ENCODE measurements at regions not wholly inside any gene's neighbourhood (a gene's known extent, or its start where the extent isn't known, plus 50 kb on each side); places are given as distances from the start of the nearest gene placed in this dataset.
"Not testable (repeated sequence)": the region's sequence is repeated elsewhere in the genome, so short reads cannot be mapped to it uniquely, and the experiment has no call there.

GRCh38 chr13:50744116-50744660 lies 99.3 kb downstream of the DLEU7 start:
- Histone ChIP-seq H3K27me3 (ENCODE audit: control insufficient read depth, insufficient read depth, low read length) (no peaks in the 10 kb centered on the region), H3K36me3 (ENCODE audit: control insufficient read depth, insufficient read depth, low read length) (no peaks in the 10 kb centered on the region), H3K4me3 (ENCODE audit: low read depth, low read length) (no peak overlapping the region)
- FAIRE-seq, result no peak
- no peak for TF ChIP-seq CTCF (IDR thresholded peaks at IDR 0.05; ENCODE audit: insufficient read depth, low read length, severe bottlenecking)
- DNase-seq (ENCODE audit: low read depth), result no peak

- no peak for TF ChIP-seq CTCF (IDR thresholded peaks at IDR 0.05; ENCODE audit: insufficient read depth, low read length, severe bottlenecking)
- Histone ChIP-seq H3K36me3 (ENCODE audit: control insufficient read depth, insufficient read depth, low read length) (no peaks in the 10 kb centered on the region), H3K4me3 (ENCODE audit: low read depth, low read length) (no peak overlapping the region), H3K27me3 (ENCODE audit: control insufficient read depth, insufficient read depth, low read length) (no peaks in the 10 kb centered on the region)
- no peak for DNase-seq (ENCODE audit: low read depth)
- no peak for FAIRE-seq
Observed at GRCh38 chr13:50745542-50746115, 97.9 kb downstream of the DLEU7 start.

- Histone ChIP-seq H3K36me3 (ENCODE audit: control insufficient read depth, insufficient read depth, low read length) (no peaks in the 10 kb centered on the region), H3K27me3 (ENCODE audit: control insufficient read depth, insufficient read depth, low read length) (no peaks in the 10 kb centered on the region), H3K4me3 (ENCODE audit: low read depth, low read length) (no peak overlapping the region)
- FAIRE-seq (no peak), DNase-seq (ENCODE audit: low read depth) (no peak)
- no peak for TF ChIP-seq CTCF (IDR thresholded peaks at IDR 0.05; ENCODE audit: insufficient read depth, low read length, severe bottlenecking)
Observed at GRCh38 chr13:50747737-50748350, 95.6 kb downstream of the DLEU7 start.

GRCh38 chr13:50753221-50753620 lies 90.3 kb downstream of the DLEU7 start:
- not testable (repeated sequence) for FAIRE-seq; DNase-seq (ENCODE audit: low read depth); H3K4me3 ChIP-seq (ENCODE audit: low read depth, low read length); H3K27me3 ChIP-seq (ENCODE audit: control insufficient read depth, insufficient read depth, low read length); H3K36me3 ChIP-seq (ENCODE audit: control insufficient read depth, insufficient read depth, low read length)

GRCh38 chr13:50755862-50756685 lies 87.4 kb downstream of the DLEU7 start:
- H3K4me3 ChIP-seq (ENCODE audit: low read depth, low read length); H3K27me3 ChIP-seq (ENCODE audit: control insufficient read depth, insufficient read depth, low read length); H3K36me3 ChIP-seq (ENCODE audit: control insufficient read depth, insufficient read depth, low read length): not testable (repeated sequence)
- DNase-seq (ENCODE audit: low read depth) (peak; percentile 96), FAIRE-seq (peak; percentile 55)

GRCh38 chr13:50757008-50757407 lies 86.5 kb downstream of the DLEU7 start:
- peak; percentile 36 for FAIRE-seq
- no peak overlapping the region for H3K4me3 ChIP-seq (ENCODE audit: low read depth, low read length)
- no peaks in the 10 kb centered on the region for H3K36me3 ChIP-seq (ENCODE audit: control insufficient read depth, insufficient read depth, low read length)
- H3K27me3 ChIP-seq (ENCODE audit: control insufficient read depth, insufficient read depth, low read length), result no peaks in the 10 kb centered on the region
- no peak for TF ChIP-seq CTCF (IDR thresholded peaks at IDR 0.05; ENCODE audit: insufficient read depth, low read length, severe bottlenecking)
- peak; percentile 65 for DNase-seq (ENCODE audit: low read depth)

Measured in bronchial epithelial cell (primary cell).